ENCODE measurements at regions not wholly inside any gene's neighbourhood (a gene's known extent, or its start where the extent isn't known, plus 50 kb on each side); places are given as distances from the start of the nearest gene placed in this dataset.

GRCh38 chr6:71209626-71210025 is 79.0 kb upstream of the OGFRL1 start:
- Histone ChIP-seq H3K4me3 (no peak overlapping the region), H3K27ac (no peak overlapping the region), H3K36me3 (no peaks in the 10 kb centered on the region), H3K9me3 (no peaks in the 10 kb centered on the region), H3K27me3 (replicated peaks; ENCODE audit: insufficient read depth) (no peaks in the 10 kb centered on the region), H3K4me1 (replicated peaks) (no peaks in the 10 kb centered on the region)
- intact Hi-C loops (cut with DNase I) = no loop called here
- no peak for TF ChIP-seq POLR2A (IDR thresholded peaks at IDR 0.05)
- TF ChIP-seq POLR2AphosphoS5 (IDR thresholded peaks at IDR 0.05) = no peak
- no peak for TF ChIP-seq CTCF (IDR thresholded peaks at IDR 0.05)
- DNase-seq (ENCODE audit: low spot score) = no peak

GRCh38 chr6:71211799-71212198 is 76.8 kb upstream of the OGFRL1 start:
- WGBS = 73% methylated on average over 2 of the region's 2 CpGs
- Histone ChIP-seq H3K4me3 (no peak overlapping the region), H3K9me3 (no peaks in the 10 kb centered on the region), H3K36me3 (no peaks in the 10 kb centered on the region), H3K4me1 (replicated peaks) (no peaks in the 10 kb centered on the region), H3K27me3 (replicated peaks; ENCODE audit: insufficient read depth) (no peaks in the 10 kb centered on the region), H3K27ac (no peak overlapping the region)
- no peak for DNase-seq (ENCODE audit: low spot score)
- no peak for TF ChIP-seq CTCF (IDR thresholded peaks at IDR 0.05)
- no peak for TF ChIP-seq POLR2AphosphoS5 (IDR thresholded peaks at IDR 0.05)
- TF ChIP-seq POLR2A (IDR thresholded peaks at IDR 0.05) = no peak
- intact Hi-C loops (cut with DNase I) = no loop called here

GRCh38 chr6:71220466-71220865 is 68.1 kb upstream of the OGFRL1 start:
- Histone ChIP-seq H3K27me3 (replicated peaks; ENCODE audit: insufficient read depth) (no peaks in the 10 kb centered on the region), H3K36me3 (no peaks in the 10 kb centered on the region), H3K4me1 (replicated peaks) (no peaks in the 10 kb centered on the region), H3K4me3 (no peak overlapping the region), H3K9me3 (no peaks in the 10 kb centered on the region), H3K27ac (no peak overlapping the region)
- WGBS = 83% methylated on average over 3 of the region's 3 CpGs
- intact Hi-C loops (cut with DNase I) = no loop called here
- no peak for DNase-seq (ENCODE audit: low spot score)
- TF ChIP-seq CTCF (IDR thresholded peaks at IDR 0.05) (no peak), POLR2A (IDR thresholded peaks at IDR 0.05) (no peak), POLR2AphosphoS5 (IDR thresholded peaks at IDR 0.05) (no peak)

- H3K9me3 ChIP-seq = no peaks in the 10 kb centered on the region
- H3K4me1 ChIP-seq (replicated peaks) = no peaks in the 10 kb centered on the region
- H3K27me3 ChIP-seq (replicated peaks; ENCODE audit: insufficient read depth) = no peaks in the 10 kb centered on the region
- no peak overlapping the region for H3K4me3 ChIP-seq
- intact Hi-C loops (cut with DNase I) = no loop called here
- DNase-seq (ENCODE audit: low spot score) = no peak
- H3K27ac ChIP-seq = no peak overlapping the region
- H3K36me3 ChIP-seq = no peaks in the 10 kb centered on the region
- TF ChIP-seq POLR2A (IDR thresholded peaks at IDR 0.05) (no peak), POLR2AphosphoS5 (IDR thresholded peaks at IDR 0.05) (no peak), CTCF (IDR thresholded peaks at IDR 0.05) (no peak)
- 67% methylated on average over 4 of the region's 4 CpGs for WGBS
Measured at GRCh38 chr6:71222671-71223070, 65.9 kb upstream of the OGFRL1 start.

GRCh38 chr6:71224011-71224410 is 64.6 kb upstream of the OGFRL1 start:
- no peak overlapping the region for H3K4me3 ChIP-seq
- H3K27me3 ChIP-seq (replicated peaks; ENCODE audit: insufficient read depth) = no peaks in the 10 kb centered on the region
- no peaks in the 10 kb centered on the region for H3K9me3 ChIP-seq
- H3K4me1 ChIP-seq (replicated peaks) = no peaks in the 10 kb centered on the region
- no peaks in the 10 kb centered on the region for H3K36me3 ChIP-seq
- WGBS = 96% methylated on average over 2 of the region's 2 CpGs
- no peak overlapping the region for H3K27ac ChIP-seq
- intact Hi-C loops (cut with DNase I) = no loop called here
- DNase-seq (ENCODE audit: low spot score) = no peak
- no peak for TF ChIP-seq POLR2AphosphoS5 (IDR thresholded peaks at IDR 0.05)
- no peak for TF ChIP-seq CTCF (IDR thresholded peaks at IDR 0.05)
- TF ChIP-seq POLR2A (IDR thresholded peaks at IDR 0.05) = no peak

Data from prostate gland (tissue), 2 donors.